ENCODE measurements at regions not wholly inside any gene's neighbourhood (a gene's known extent, or its start where the extent isn't known, plus 50 kb on each side); places are given as distances from the start of the nearest gene placed in this dataset.

GRCh38 chr9:82404881-82405280 is 416.3 kb downstream of the SPATA31D1 start:
- no peak for TF ChIP-seq ZNF274 (IDR thresholded peaks at IDR 0.05; ENCODE audit: low read depth, low read length)
- no peak for TF ChIP-seq YY1 (IDR thresholded peaks at IDR 0.05; ENCODE audit: insufficient read depth, insufficient read length)
